ENCODE measurements at regions not wholly inside any gene's neighbourhood (a gene's known extent, or its start where the extent isn't known, plus 50 kb on each side); places are given as distances from the start of the nearest gene placed in this dataset.
"Not testable (repeated sequence)": the region's sequence is repeated elsewhere in the genome, so short reads cannot be mapped to it uniquely, and the experiment has no call there.

DNA sequence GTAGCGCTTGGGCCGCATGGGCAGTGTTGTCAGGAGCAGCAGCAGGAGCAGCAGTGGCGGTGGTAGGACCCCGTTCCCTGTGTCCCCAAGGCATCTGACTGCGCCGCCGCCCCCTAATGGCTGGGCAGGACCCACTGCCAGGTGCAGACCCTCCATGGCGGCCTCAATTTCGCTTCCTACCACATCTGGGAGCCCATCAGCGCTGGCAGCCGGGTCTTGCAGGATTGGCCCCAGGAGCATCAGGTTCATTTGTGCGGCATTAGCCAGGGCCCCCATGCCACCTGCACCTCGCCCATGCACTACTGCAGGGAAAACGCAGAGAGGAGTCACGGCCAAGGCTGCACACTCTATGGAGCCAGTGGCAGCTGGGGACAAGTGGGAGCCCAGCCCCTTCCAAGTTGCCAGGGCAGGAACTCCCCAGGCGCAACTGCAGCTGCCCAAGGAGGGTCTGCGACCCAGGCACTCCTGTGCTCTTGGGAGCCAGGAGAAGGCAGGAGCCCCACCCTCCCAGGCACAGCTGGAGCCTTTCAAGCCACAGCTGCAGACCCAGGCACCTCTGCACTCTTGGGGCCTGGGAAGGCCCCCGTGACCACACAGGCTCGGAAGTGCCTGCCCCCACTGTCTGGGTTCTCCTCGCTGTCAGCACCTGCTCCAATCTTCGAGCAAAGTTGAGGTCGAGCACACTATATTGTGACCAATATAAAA lies 594.2 kb downstream of the KCNJ18 start:
- Histone ChIP-seq H3K79me2 (ENCODE audit: insufficient read depth, low read length) (no peaks in the 10 kb centered on the region), H3K9me3 (replicated peaks in 1 of 2; ENCODE audit: control insufficient read depth in 1 of 2, insufficient read depth in 1 of 2, low read length in 2 of 2) (peaks cover 11 to 18% of the 10 kb centered on the region in 2 donors), H3K36me3 (replicated peaks in 1 of 2; ENCODE audit: control insufficient read depth in 1 of 2, insufficient read depth in 2 of 2, low read length in 2 of 2) (no peaks in the 10 kb centered on the region), H3K4me3 (replicated peaks in 1 of 3; ENCODE audit: low read depth in 2 of 3, low read length in 3 of 3) (no peak overlapping the region), H3K4me2 (replicated peaks; ENCODE audit: extremely low read depth, low read length, poor library complexity, severe bottlenecking) (no peak overlapping the region), H3K4me1 (ENCODE audit: control insufficient read depth in 1 of 2, insufficient read depth in 2 of 2, low read length in 2 of 2) (no peaks in the 10 kb centered on the region), H3K27ac (ENCODE audit: low read depth in 1 of 2, low read length in 2 of 2) (no peak overlapping the region), H4K20me1 (ENCODE audit: insufficient read depth, low read length) (no peaks in the 10 kb centered on the region), H2AFZ (ENCODE audit: insufficient read depth, low read depth, low read length, poor library complexity, severe bottlenecking) (no peak overlapping the region), H3K27me3 (ENCODE audit: control insufficient read depth in 2 of 2, insufficient read depth in 2 of 2, low read length in 2 of 2) (no peaks in the 10 kb centered on the region), H3K9ac (ENCODE audit: insufficient read depth, low read length, poor library complexity, severe bottlenecking) (no peak overlapping the region)
- Mint-ChIP-seq H3K4me3 (no peak overlapping the region), H3K27me3 (ENCODE audit: low read depth in 3 of 3) (no peaks in the 10 kb centered on the region), H3K9me3 (peaks cover 1 to 11% (median 9%) of the 10 kb centered on the region in 7 donors), H3K27ac (no peak overlapping the region), H3K4me1 (no peaks in the 10 kb centered on the region), H3K36me3 (no peaks in the 10 kb centered on the region)
- TF ChIP-seq, protein P1, sequence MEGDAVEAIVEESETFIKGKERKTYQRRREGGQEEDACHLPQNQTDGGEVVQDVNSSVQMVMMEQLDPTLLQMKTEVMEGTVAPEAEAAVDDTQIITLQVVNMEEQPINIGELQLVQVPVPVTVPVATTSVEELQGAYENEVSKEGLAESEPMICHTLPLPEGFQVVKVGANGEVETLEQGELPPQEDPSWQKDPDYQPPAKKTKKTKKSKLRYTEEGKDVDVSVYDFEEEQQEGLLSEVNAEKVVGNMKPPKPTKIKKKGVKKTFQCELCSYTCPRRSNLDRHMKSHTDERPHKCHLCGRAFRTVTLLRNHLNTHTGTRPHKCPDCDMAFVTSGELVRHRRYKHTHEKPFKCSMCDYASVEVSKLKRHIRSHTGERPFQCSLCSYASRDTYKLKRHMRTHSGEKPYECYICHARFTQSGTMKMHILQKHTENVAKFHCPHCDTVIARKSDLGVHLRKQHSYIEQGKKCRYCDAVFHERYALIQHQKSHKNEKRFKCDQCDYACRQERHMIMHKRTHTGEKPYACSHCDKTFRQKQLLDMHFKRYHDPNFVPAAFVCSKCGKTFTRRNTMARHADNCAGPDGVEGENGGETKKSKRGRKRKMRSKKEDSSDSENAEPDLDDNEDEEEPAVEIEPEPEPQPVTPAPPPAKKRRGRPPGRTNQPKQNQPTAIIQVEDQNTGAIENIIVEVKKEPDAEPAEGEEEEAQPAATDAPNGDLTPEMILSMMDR (IDR thresholded peaks at IDR 0.05), result no peak
- 89% methylated on average over 18 of the region's 22 CpGs for WGBS (ENCODE audit: insufficient coverage)
- no peak for DNase-seq
- intact Hi-C loops (cut with micrococcal nuclease), result loop anchor here in 1 of 2 donors (10.0 kb wide), 1 partner anchor 52 kb away; no protein-coding TSS in a partner anchor

DNA sequence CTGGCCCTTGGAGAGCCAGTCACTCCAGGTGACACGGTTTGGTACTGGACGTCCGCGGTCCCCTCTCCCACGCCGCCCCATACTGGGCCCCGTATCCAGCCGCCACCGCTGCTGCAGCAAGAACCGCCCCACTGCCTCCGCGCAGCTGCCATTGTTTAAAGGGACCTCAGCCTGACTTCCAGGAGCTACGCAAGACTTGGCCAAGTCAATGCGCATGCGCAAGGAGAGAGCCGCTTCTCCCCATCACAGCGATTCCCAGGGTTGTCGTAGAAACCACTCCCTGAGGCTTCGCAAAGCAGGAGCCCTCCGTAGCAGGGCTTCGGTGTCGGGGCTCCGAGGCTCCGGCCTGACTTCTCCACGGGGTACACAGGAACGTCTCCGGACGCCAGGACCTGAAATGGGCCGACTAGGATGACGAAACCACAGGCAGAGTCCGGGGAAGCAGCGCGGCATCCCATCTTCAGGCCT lies 606.2 kb downstream of the KCNJ18 start:
- H2AFZ ChIP-seq (ENCODE audit: insufficient read depth, low read depth, low read length, poor library complexity, severe bottlenecking); H3K4me3 ChIP-seq (replicated peaks in 1 of 3; ENCODE audit: low read depth in 2 of 3, low read length in 3 of 3); intact Hi-C loops (cut with micrococcal nuclease); H3K27ac Mint-ChIP-seq; H3K79me2 ChIP-seq (ENCODE audit: insufficient read depth, low read length); H3K27ac ChIP-seq (ENCODE audit: low read depth in 1 of 2, low read length in 2 of 2); H3K36me3 Mint-ChIP-seq; H3K4me1 ChIP-seq (ENCODE audit: control insufficient read depth in 1 of 2, insufficient read depth in 2 of 2, low read length in 2 of 2); H3K4me3 Mint-ChIP-seq; H3K9ac ChIP-seq (ENCODE audit: insufficient read depth, low read length, poor library complexity, severe bottlenecking); H4K20me1 ChIP-seq (ENCODE audit: insufficient read depth, low read length); H3K36me3 ChIP-seq (replicated peaks in 1 of 2; ENCODE audit: control insufficient read depth in 1 of 2, insufficient read depth in 2 of 2, low read length in 2 of 2); H3K27me3 ChIP-seq (ENCODE audit: control insufficient read depth in 2 of 2, insufficient read depth in 2 of 2, low read length in 2 of 2); H3K4me2 ChIP-seq (replicated peaks; ENCODE audit: extremely low read depth, low read length, poor library complexity, severe bottlenecking); DNase-seq; H3K27me3 Mint-ChIP-seq (ENCODE audit: low read depth in 3 of 3); H3K4me1 Mint-ChIP-seq: not testable (repeated sequence)
- peaks cover 67 to 72% of the 10 kb centered on the region in 2 donors for H3K9me3 ChIP-seq (replicated peaks in 1 of 2; ENCODE audit: control insufficient read depth in 1 of 2, insufficient read depth in 1 of 2, low read length in 2 of 2)
- 86% methylated on average over 20 of the region's 33 CpGs for WGBS (ENCODE audit: insufficient coverage)
- H3K9me3 Mint-ChIP-seq, result peaks cover 34 to 61% (median 43%) of the 10 kb centered on the region in 7 donors

Measured in CD14-positive monocyte (primary cell).